Caco-2 (cell line): ENCODE measurements at regions not wholly inside any gene's neighbourhood (a gene's known extent, or its start where the extent isn't known, plus 50 kb on each side); places are given as distances from the start of the nearest gene placed in this dataset.
A peak's percentile ranks its signal among the peaks of the same experiment; 100 is the strongest.

Experiments used
- BruUV-seq: library from RNA; stranded (reverse); fragments of 400-500 nt; replicated peaks from 2 replicates; lab custom pipeline; 2021; lab: Mats Ljungman, UMichigan
- CTCF ChIA-PET: fragments of 300-600 bp; sonication (Branson Sonifier 250); formaldehyde crosslinking; loops from one replicate; lab custom pipeline; 2022; ENCODE audit warnings: antibody characterized with exemption; lab: Charles Lee
- POLR2A ChIA-PET: fragments of 300-600 bp; sonication (Branson Sonifier 250); formaldehyde crosslinking; loops from one replicate; lab custom pipeline; 2022; ENCODE audit warnings: antibody characterized with exemption; lab: Charles Lee
- DNase-seq, 2 experiments: peaks; one replicate each; pipeline versions ENCODE4 v3.0.0 to v3.0.0-alpha.2; 2020 to 2022
- H3K27me3 ChIP-seq: replicated peaks from 2 replicates; pipeline ENCODE4 v1.6.0; 2011; ENCODE audit warnings: low read length; ENCODE audit not compliant: control insufficient read depth, insufficient read depth
- H3K36me3 ChIP-seq: 2 replicates; pipeline ENCODE4 v1.5.1; 2011; ENCODE audit warnings: low read length; ENCODE audit not compliant: control insufficient read depth, insufficient read depth
- H3K4me1 ChIP-seq: fragments of 250-450 bp; sonication (Bioruptor Pico); 2 replicates; pipeline ENCODE4 v1.5.1; 2020; ENCODE audit warnings: mild to moderate bottlenecking
- H3K4me3 ChIP-seq: 2 replicates; pipeline ENCODE4 v1.5.1; 2011; ENCODE audit warnings: low read depth, mild to moderate bottlenecking, control low read depth, low read length
- H3K9me3 ChIP-seq: fragments of 250-450 bp; sonication (Bioruptor Pico); 2 replicates; pipeline ENCODE4 v1.5.1; 2020; ENCODE audit warnings: mild to moderate bottlenecking, moderate library complexity
- H3K27ac Mint-ChIP-seq: one replicate; pipeline ENCODE4 v1.8.0; 2022; ENCODE audit warnings: mixed read lengths; ENCODE audit not compliant: unreplicated experiment
- H3K27me3 Mint-ChIP-seq: one replicate; pipeline ENCODE4 v1.8.0; 2022; ENCODE audit warnings: mixed read lengths; ENCODE audit not compliant: insufficient read depth, unreplicated experiment
- H3K36me3 Mint-ChIP-seq: one replicate; pipeline ENCODE4 v1.8.0; 2022; ENCODE audit warnings: mild to moderate bottlenecking, mixed read lengths; ENCODE audit not compliant: insufficient read depth, unreplicated experiment
- H3K4me1 Mint-ChIP-seq: one replicate; pipeline ENCODE4 v1.8.0; 2022; ENCODE audit warnings: low read depth, mixed read lengths; ENCODE audit not compliant: unreplicated experiment
- H3K4me3 Mint-ChIP-seq: one replicate; pipeline ENCODE4 v1.8.0; 2022; ENCODE audit warnings: mild to moderate bottlenecking, moderate library complexity, mixed read lengths; ENCODE audit not compliant: unreplicated experiment
- H3K9me3 Mint-ChIP-seq: one replicate; pipeline ENCODE4 v1.8.0; 2022; ENCODE audit warnings: mixed read lengths; ENCODE audit not compliant: unreplicated experiment
- intact Hi-C: fragments of 100-400 bp; cut with micrococcal nuclease; formaldehyde crosslinking; loops from one replicate; pipeline ENCODE4 v1.10.0; 2022; ENCODE audit not compliant: unreplicated experiment
- TF ChIP-seq, protein P1 (sequence below), 2 experiments: fragments of 200-600 bp in 1 of 2; IDR thresholded peaks; 1 replicate in 1 of 2; 2 replicates in 1 of 2; pipeline versions ENCODE4 v1.5.1 to v1.8.0; 2011 to 2022; ENCODE audit warnings: antibody characterized with exemption in 1 of 2, control low read depth in 1 of 2, inconsistent platforms in 1 of 2, low read depth in 1 of 2, low read length in 1 of 2, mild to moderate bottlenecking in 1 of 2, moderate library complexity in 1 of 2; ENCODE audit not compliant: insufficient read depth in 1 of 2, severe bottlenecking in 1 of 2, unreplicated experiment in 1 of 2

DNA sequence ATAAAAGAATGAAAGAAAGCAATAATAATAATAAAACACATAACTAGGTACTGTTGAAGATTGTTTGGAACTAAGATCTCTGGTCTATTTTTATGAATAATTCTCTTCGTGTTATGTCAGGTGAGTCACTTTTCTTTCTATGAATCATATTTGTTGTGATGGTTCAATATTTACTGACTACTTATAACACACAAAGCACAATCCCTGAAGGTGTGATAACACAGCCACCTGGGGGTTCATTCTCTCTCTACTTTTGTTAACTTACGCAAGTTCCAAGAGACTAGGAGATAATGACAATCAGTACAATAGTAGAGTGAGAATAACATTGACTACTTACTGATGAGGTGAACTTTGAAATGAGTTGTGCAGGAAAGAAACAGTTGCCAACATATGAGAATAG lies 149.9 kb downstream of the IBTK start:
- BruUV-seq, result no TSS peak
- ChIA-PET POLR2A (no interaction called here), CTCF (no interaction called here)
- Mint-ChIP-seq H3K36me3 (no peaks in the 10 kb centered on the region), H3K4me1 (peaks cover 19% of the 10 kb centered on the region), H3K4me3 (no peak overlapping the region), H3K27me3 (no peaks in the 10 kb centered on the region), H3K9me3 (no peaks in the 10 kb centered on the region), H3K27ac (peak overlapping the region; percentile 7)
- Histone ChIP-seq H3K27me3 (no peaks in the 10 kb centered on the region), H3K4me1 (peaks cover 14% of the 10 kb centered on the region), H3K9me3 (no peaks in the 10 kb centered on the region), H3K36me3 (peaks cover 1% of the 10 kb centered on the region), H3K4me3 (no peak overlapping the region)
- TF ChIP-seq, protein P1, sequence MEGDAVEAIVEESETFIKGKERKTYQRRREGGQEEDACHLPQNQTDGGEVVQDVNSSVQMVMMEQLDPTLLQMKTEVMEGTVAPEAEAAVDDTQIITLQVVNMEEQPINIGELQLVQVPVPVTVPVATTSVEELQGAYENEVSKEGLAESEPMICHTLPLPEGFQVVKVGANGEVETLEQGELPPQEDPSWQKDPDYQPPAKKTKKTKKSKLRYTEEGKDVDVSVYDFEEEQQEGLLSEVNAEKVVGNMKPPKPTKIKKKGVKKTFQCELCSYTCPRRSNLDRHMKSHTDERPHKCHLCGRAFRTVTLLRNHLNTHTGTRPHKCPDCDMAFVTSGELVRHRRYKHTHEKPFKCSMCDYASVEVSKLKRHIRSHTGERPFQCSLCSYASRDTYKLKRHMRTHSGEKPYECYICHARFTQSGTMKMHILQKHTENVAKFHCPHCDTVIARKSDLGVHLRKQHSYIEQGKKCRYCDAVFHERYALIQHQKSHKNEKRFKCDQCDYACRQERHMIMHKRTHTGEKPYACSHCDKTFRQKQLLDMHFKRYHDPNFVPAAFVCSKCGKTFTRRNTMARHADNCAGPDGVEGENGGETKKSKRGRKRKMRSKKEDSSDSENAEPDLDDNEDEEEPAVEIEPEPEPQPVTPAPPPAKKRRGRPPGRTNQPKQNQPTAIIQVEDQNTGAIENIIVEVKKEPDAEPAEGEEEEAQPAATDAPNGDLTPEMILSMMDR (IDR thresholded peaks at IDR 0.05; ENCODE audit: insufficient read depth in 1 of 2, low read depth in 1 of 2, low read length in 1 of 2, severe bottlenecking in 1 of 2, unreplicated experiment in 1 of 2), result no peak
- peak in 1 of 2 experiments; percentile 29 for DNase-seq
- intact Hi-C loops, result loop anchor here (5.0 kb wide), 2 partner anchors 45 to 65 kb away; no protein-coding TSS in a partner anchor

DNA sequence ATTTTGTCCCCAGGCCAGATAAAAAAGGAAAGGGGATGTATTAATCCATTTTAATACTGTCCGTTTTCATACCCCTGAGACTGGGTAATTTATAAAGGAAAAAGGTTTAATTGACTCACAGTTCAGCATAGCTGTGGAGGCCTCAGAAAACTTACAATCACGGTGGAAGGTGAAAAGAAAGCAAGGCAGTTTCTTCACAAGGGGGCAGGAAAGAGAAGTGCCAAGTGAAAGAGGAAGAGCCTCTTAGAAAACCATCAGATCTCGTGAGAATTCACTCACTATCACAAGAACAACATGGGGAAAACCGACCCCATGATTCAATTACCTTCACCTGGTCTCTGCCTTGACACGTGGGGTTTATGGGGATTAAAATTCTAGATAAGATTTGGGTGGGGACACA lies 152.5 kb downstream of the IBTK start:
- no peak overlapping the region for H3K4me3 Mint-ChIP-seq
- ChIA-PET CTCF (no interaction called here), POLR2A (no interaction called here)
- intact Hi-C loops, result loop anchor here (5.0 kb wide), 2 partner anchors 47 to 67 kb away; no protein-coding TSS in a partner anchor
- H3K36me3 Mint-ChIP-seq, result no peaks in the 10 kb centered on the region
- Histone ChIP-seq H3K4me3 (no peak overlapping the region), H3K4me1 (peaks cover 14% of the 10 kb centered on the region), H3K36me3 (peaks cover 1% of the 10 kb centered on the region), H3K27me3 (no peaks in the 10 kb centered on the region), H3K9me3 (no peaks in the 10 kb centered on the region)
- BruUV-seq, result no TSS peak
- no peaks in the 10 kb centered on the region for H3K27me3 Mint-ChIP-seq
- DNase-seq, result no peak
- H3K4me1 Mint-ChIP-seq, result peaks cover 19% of the 10 kb centered on the region
- TF ChIP-seq, protein P1 (IDR thresholded peaks at IDR 0.05; ENCODE audit: insufficient read depth in 1 of 2, low read depth in 1 of 2, low read length in 1 of 2, severe bottlenecking in 1 of 2, unreplicated experiment in 1 of 2), result no peak
- H3K9me3 Mint-ChIP-seq, result no peaks in the 10 kb centered on the region
- no peak overlapping the region for H3K27ac Mint-ChIP-seq

DNA sequence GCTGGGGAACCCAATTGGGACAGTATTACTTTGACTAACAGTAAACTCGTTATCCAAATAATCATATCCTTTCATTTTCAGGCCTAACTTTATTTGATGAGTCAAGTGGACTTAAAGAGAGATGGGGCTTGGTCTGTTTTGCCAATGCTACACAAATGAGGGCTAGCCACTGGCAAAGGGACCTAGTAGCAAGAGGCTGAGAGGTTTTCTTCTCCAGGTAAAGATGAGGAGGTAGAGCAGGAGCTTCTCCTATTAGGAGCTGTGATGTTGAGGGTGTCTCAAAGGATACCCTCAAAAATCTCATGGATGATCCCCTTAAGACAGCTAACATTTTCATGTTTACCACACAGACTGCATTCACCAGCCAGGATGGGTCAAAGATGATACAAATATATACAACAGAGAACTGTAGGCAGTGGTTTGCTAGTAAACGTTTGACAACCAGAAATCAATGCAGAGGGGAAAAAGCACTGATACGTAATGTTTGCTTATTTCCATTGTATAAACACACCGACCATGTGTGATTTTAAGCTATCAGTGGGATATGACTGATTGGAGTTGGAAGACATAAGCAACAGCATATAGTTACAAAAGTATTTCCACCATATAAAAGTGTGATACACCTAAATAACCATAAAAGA lies 153.3 kb downstream of the IBTK start:
- no peak for DNase-seq
- intact Hi-C loops, result no loop called here
- no peak overlapping the region for H3K4me3 Mint-ChIP-seq
- TF ChIP-seq, protein P1 (IDR thresholded peaks at IDR 0.05; ENCODE audit: insufficient read depth in 1 of 2, low read depth in 1 of 2, low read length in 1 of 2, severe bottlenecking in 1 of 2, unreplicated experiment in 1 of 2), result no peak
- Histone ChIP-seq H3K4me1 (peaks cover 14% of the 10 kb centered on the region), H3K27me3 (no peaks in the 10 kb centered on the region), H3K36me3 (peaks cover 1% of the 10 kb centered on the region), H3K4me3 (no peak overlapping the region), H3K9me3 (no peaks in the 10 kb centered on the region)
- no peaks in the 10 kb centered on the region for H3K9me3 Mint-ChIP-seq
- H3K27ac Mint-ChIP-seq, result no peak overlapping the region
- ChIA-PET POLR2A (no interaction called here), CTCF (no interaction called here)
- no peaks in the 10 kb centered on the region for H3K27me3 Mint-ChIP-seq
- no peaks in the 10 kb centered on the region for H3K36me3 Mint-ChIP-seq
- no TSS peak for BruUV-seq
- H3K4me1 Mint-ChIP-seq, result peaks cover 19% of the 10 kb centered on the region
